GM12878 (cell line): ENCODE measurements at regions not wholly inside any gene's neighbourhood (a gene's known extent, or its start where the extent isn't known, plus 50 kb on each side); places are given as distances from the start of the nearest gene placed in this dataset.

Source experiments
- ATF2 ChIP-seq: IDR thresholded peaks from 2 replicates; pipeline ENCODE4 v1.6.1; 2012; ENCODE audit warnings: low read length, inconsistent platforms
- CHD4 ChIP-seq: fragments of 200-600 bp; sonication (generic); IDR thresholded peaks from 2 replicates; pipeline ENCODE4 v1.6.1; 2016; ENCODE audit warnings: mild to moderate bottlenecking
- CREM ChIP-seq: IDR thresholded peaks from 2 replicates; pipeline ENCODE4 v1.6.1; 2014; ENCODE audit warnings: antibody characterized with exemption, low read depth
- EED ChIP-seq: sonication (generic); IDR thresholded peaks from 2 replicates; pipeline ENCODE4 v1.6.1; 2016; ENCODE audit warnings: antibody characterized with exemption, low read depth
- IRF3 ChIP-seq: fragments of 450-650 bp; IDR thresholded peaks from 2 replicates; pipeline ENCODE4 v1.6.1; 2014; ENCODE audit warnings: mild to moderate bottlenecking
- IRF5 ChIP-seq: fragments of 450-650 bp; IDR thresholded peaks from 2 replicates; pipeline ENCODE4 v1.6.1; 2017; ENCODE audit warnings: borderline replicate concordance
- MEF2B ChIP-seq: fragments of 450-650 bp; IDR thresholded peaks from 2 replicates; pipeline ENCODE4 v1.6.1; 2018; ENCODE audit warnings: mild to moderate bottlenecking, moderate library complexity; ENCODE audit not compliant: partially characterized antibody, poor library complexity, severe bottlenecking
- PML ChIP-seq: IDR thresholded peaks from 2 replicates; pipeline ENCODE4 v1.6.1; 2012; ENCODE audit warnings: low read length, inconsistent platforms
- RB1 ChIP-seq: fragments of 450-650 bp; formaldehyde crosslinking; IDR thresholded peaks from 2 replicates; pipeline ENCODE4 v1.6.1; 2017; ENCODE audit warnings: mild to moderate bottlenecking, borderline replicate concordance
- RELB ChIP-seq: fragments of 450-650 bp; IDR thresholded peaks from 2 replicates; pipeline ENCODE4 v1.6.1; 2017; ENCODE audit warnings: low read depth, mild to moderate bottlenecking, moderate library complexity
- REST ChIP-seq: IDR thresholded peaks from 2 replicates; pipeline ENCODE4 v1.6.1; 2012; ENCODE audit warnings: mild to moderate bottlenecking, low read depth, low read length
- SUZ12 ChIP-seq: fragments of 200-600 bp; sonication (generic); IDR thresholded peaks from one replicate; pipeline ENCODE4 v1.6.1; 2018; ENCODE audit warnings: antibody characterized with exemption, mild to moderate bottlenecking; ENCODE audit not compliant: unreplicated experiment
- TARDBP ChIP-seq: IDR thresholded peaks from 2 replicates; pipeline ENCODE4 v1.6.1; 2016; ENCODE audit warnings: borderline replicate concordance
- ZBTB40 ChIP-seq: fragments of 450-650 bp; IDR thresholded peaks from 2 replicates; pipeline ENCODE4 v1.6.1; 2016; ENCODE audit warnings: mild to moderate bottlenecking, moderate library complexity, borderline replicate concordance

- TF ChIP-seq IRF3 (no peak), MEF2B (peak; percentile 27), RELB (peak; percentile 52), TARDBP (no peak), IRF5 (no peak), CHD4 (no peak), ATF2 (peak; percentile 66), RB1 (no peak), PML (no peak), EED (peak; percentile 36; the same call in 1 of the 2 replicates), CREM (no peak; the same call in 1 of the 2 replicates), SUZ12 (no peak), REST (no peak), ZBTB40 (no peak)
These were observed 57.1 kb upstream of the ATP1B1 start (continued) for GRCh38 chr1:169049258-169049938.
